ENCODE measurements at regions not wholly inside any gene's neighbourhood (a gene's known extent, or its start where the extent isn't known, plus 50 kb on each side); places are given as distances from the start of the nearest gene placed in this dataset.

DNA sequence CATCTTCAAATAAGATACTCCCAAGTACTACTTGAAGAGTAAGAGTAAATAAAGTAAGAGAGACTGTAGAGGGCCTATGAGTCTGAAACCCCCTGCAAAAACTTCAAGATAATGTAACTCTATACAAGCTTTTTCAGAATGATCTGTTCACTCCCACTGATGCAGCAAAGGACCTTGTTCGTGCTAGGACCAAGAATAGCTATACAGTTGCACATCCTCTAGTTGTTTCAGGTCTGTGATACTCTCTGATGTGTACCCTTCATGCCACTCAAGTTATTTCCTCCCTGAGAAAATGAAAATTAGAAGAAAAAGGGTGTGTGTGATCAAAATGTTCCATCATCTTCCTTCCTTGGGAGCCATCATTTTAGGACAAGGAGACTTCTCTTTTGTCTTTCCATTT lies 204.4 kb downstream of the ALX1 start:
- in situ Hi-C loops (cut with MboI; ENCODE audit: low pct_unique_long_range_greater_than_20kb, low sequenced_read_pairs, unreplicated experiment), result no loop called here
- no peak for DNase-seq (ENCODE audit: low spot score)
- TF ChIP-seq, protein P1, sequence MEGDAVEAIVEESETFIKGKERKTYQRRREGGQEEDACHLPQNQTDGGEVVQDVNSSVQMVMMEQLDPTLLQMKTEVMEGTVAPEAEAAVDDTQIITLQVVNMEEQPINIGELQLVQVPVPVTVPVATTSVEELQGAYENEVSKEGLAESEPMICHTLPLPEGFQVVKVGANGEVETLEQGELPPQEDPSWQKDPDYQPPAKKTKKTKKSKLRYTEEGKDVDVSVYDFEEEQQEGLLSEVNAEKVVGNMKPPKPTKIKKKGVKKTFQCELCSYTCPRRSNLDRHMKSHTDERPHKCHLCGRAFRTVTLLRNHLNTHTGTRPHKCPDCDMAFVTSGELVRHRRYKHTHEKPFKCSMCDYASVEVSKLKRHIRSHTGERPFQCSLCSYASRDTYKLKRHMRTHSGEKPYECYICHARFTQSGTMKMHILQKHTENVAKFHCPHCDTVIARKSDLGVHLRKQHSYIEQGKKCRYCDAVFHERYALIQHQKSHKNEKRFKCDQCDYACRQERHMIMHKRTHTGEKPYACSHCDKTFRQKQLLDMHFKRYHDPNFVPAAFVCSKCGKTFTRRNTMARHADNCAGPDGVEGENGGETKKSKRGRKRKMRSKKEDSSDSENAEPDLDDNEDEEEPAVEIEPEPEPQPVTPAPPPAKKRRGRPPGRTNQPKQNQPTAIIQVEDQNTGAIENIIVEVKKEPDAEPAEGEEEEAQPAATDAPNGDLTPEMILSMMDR (IDR thresholded peaks at IDR 0.05; ENCODE audit: extremely low read depth, insufficient read depth, missing control alignments), result no peak

DNA sequence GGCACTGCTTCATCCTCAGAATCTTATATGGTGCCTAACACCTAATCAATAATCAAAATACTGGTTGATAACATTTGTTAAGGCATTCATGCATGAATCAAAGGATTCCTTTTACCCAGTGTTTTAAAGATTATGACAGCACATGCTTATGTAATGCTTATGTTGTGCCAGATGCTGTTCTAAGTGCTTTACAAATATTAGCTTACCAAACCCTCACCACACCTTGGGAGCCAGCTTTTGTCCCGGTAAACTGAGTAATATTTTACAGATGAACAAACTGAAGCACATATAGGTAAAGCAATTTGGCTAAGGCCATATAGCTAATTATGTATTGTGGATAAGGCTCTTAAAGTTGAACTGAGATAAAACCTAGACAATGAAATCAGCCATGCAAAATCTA lies 209.2 kb downstream of the ALX1 start:
- TF ChIP-seq, protein P1 (IDR thresholded peaks at IDR 0.05; ENCODE audit: extremely low read depth, insufficient read depth, missing control alignments), result no peak
- in situ Hi-C loops (cut with MboI; ENCODE audit: low pct_unique_long_range_greater_than_20kb, low sequenced_read_pairs, unreplicated experiment), result no loop called here

DNA sequence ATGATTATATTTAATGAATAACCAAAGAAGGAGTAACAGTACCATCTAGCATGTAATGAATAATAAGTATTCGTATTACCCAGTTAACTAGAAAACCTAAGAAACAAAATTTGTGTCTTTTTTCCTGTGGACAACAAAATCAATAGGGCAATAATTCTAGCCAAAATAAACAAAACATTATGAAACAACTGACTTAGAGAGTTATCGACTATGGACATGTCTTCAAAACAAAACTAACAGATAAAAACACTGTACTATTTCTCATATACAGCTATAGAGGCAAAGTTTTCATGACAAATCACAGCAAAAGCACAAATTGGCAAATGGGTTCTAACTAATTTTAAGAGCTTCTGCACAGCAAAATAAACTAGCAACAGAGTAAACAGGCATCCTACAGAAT lies 224.1 kb downstream of the ALX1 start:
- in situ Hi-C loops (cut with MboI; ENCODE audit: low pct_unique_long_range_greater_than_20kb, low sequenced_read_pairs, unreplicated experiment), result no loop called here
- TF ChIP-seq, protein P1 (IDR thresholded peaks at IDR 0.05; ENCODE audit: extremely low read depth, insufficient read depth, missing control alignments), result no peak
- DNase-seq (ENCODE audit: low spot score), result no peak

More for the DNA sequence above, 209.2 kb downstream of the ALX1 start:
- no peak for DNase-seq (ENCODE audit: low spot score)

DNA sequence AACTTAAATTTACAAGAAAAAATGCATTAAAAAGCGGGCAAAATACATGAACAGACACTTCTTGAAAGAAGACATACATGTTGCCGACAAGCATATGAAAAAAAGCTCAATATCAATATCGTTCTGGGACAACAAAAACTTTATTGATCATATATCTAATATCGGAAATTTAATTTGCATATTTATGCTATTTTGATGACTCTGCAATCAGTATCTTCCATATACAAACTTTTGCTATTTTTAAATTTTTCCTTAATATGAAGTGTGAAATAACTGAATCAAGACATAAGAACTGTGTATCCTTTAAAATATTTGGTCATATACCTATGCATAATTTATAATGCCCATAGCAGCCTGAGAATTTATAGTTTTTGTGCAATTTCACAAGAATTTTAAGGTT lies 224.6 kb downstream of the ALX1 start:
- DNase-seq (ENCODE audit: low spot score), result no peak
- in situ Hi-C loops (cut with MboI; ENCODE audit: low pct_unique_long_range_greater_than_20kb, low sequenced_read_pairs, unreplicated experiment), result no loop called here
- TF ChIP-seq, protein P1 (IDR thresholded peaks at IDR 0.05; ENCODE audit: extremely low read depth, insufficient read depth, missing control alignments), result no peak

DNA sequence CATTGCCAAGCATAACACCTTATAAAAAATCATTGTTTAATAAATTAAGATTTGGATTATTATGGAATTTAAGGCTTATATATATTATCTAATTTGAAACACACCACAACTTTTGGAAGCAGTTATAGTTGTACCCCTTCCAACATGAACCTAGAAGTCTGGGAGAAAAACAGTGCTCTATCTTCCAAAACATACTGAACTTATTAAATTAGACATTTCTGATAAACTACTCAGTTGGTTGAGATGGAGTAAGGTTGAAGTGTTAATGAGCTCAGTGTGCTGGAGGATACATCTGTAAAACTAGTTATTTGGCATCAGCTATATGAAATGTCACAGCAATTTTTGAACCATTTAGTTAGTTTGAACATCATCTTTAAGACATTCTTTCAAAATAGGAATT lies 227.4 kb downstream of the ALX1 start:
- TF ChIP-seq, protein P1 (IDR thresholded peaks at IDR 0.05; ENCODE audit: extremely low read depth, insufficient read depth, missing control alignments), result no peak
- DNase-seq (ENCODE audit: low spot score), result no peak
- in situ Hi-C loops (cut with MboI; ENCODE audit: low pct_unique_long_range_greater_than_20kb, low sequenced_read_pairs, unreplicated experiment), result no loop called here

DNA sequence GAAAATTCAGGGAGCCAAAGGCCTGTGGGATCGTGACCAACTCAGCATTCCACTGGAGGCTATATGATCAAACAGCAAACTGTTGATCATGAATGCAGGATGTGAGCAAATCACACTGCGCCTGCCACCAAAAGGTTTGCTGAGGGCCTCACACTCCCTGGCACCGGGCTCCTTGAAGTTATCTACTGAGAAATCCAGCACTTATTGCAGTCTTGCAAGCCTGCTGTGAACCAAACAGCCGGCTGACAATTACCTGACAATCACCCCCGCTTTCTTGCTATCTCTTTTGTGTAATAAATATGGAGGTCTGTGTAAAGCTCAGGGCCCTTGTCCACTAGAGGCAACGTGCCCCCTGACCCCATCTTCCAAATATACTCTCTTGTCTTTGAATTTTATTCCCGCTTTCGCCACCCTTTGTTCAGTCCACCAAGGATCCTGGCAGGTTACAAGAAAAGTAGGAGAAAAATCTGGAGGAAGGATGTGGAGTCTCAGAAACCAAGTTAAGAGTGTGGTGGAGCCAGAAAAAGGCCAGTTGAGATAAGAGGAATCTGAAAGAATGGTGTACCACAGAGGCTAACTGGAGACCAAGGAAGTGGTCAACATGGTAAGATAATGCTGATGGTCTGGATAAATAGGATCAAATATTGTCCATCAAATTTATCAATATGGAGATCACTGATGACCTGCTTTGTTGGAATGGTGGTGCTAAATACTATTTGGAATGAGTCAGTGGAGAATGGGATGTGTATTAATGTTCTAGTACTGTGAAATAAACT lies 229.2 kb downstream of the ALX1 start:
- TF ChIP-seq, protein P1 (IDR thresholded peaks at IDR 0.05; ENCODE audit: extremely low read depth, insufficient read depth, missing control alignments), result no peak
- in situ Hi-C loops (cut with MboI; ENCODE audit: low pct_unique_long_range_greater_than_20kb, low sequenced_read_pairs, unreplicated experiment), result no loop called here
- no peak for DNase-seq (ENCODE audit: low spot score)
